WTC11 (cell line): ENCODE measurements at regions not wholly inside any gene's neighbourhood (a gene's known extent, or its start where the extent isn't known, plus 50 kb on each side); places are given as distances from the start of the nearest gene placed in this dataset.

Source experiments
- ATAC-seq: fragments of 200-7000 bp; cut with Tn5 transposase; 2 replicates; pipeline ENCODE4 v1.10.0; 2021; ENCODE audit warnings: mild to moderate bottlenecking, moderate library complexity
- CTCF ChIA-PET: fragments of 300-600 bp; sonication (Branson Sonifier 250); formaldehyde crosslinking; loops from one replicate; lab custom pipeline; 2021; ENCODE audit warnings: antibody characterized with exemption; lab: Charles Lee
- POLR2A ChIA-PET: fragments of 350-600 bp; sonication (Branson Sonifier 250); formaldehyde crosslinking; loops from one replicate; lab custom pipeline; 2021; ENCODE audit warnings: antibody characterized with exemption; lab: Charles Lee
- DNase-seq: peaks from one replicate; pipeline ENCODE4 v3.0.0; 2021; ENCODE audit warnings: low spot score
- H3K27ac Mint-ChIP-seq: 2 replicates; pipeline ENCODE4 v1.8.0; 2021; ENCODE audit warnings: mixed read lengths
- H3K27me3 Mint-ChIP-seq: 2 replicates; pipeline ENCODE4 v1.8.0; 2021; ENCODE audit warnings: low read depth, mild to moderate bottlenecking, moderate library complexity, mixed read lengths
- H3K36me3 Mint-ChIP-seq: 2 replicates; pipeline ENCODE4 v1.8.0; 2021; ENCODE audit warnings: mixed read lengths
- H3K4me1 Mint-ChIP-seq: 2 replicates; pipeline ENCODE4 v1.8.0; 2022; ENCODE audit warnings: mixed read lengths
- H3K4me3 Mint-ChIP-seq: 2 replicates; pipeline ENCODE4 v1.8.0; 2021; ENCODE audit warnings: mild to moderate bottlenecking, moderate library complexity, mixed read lengths
- H3K9me3 Mint-ChIP-seq: 2 replicates; pipeline ENCODE4 v1.8.0; 2021; ENCODE audit warnings: mixed read lengths
- EMX1 ChIP-seq: fragments of 250-450 bp; sonication (Bioruptor Pico); IDR thresholded peaks from 2 replicates; pipeline ENCODE4 v1.8.0; 2021; ENCODE audit warnings: mild to moderate bottlenecking
- FOXJ3 ChIP-seq: sonication (generic); formaldehyde crosslinking; IDR thresholded peaks from 2 replicates; pipeline ENCODE4 v1.9.0; 2021; ENCODE audit warnings: missing genetic modification reagents, mild to moderate bottlenecking, borderline replicate concordance
- FOXP1 ChIP-seq: sonication (generic); formaldehyde crosslinking; IDR thresholded peaks from 2 replicates; pipeline ENCODE4 v1.8.0; 2022; ENCODE audit warnings: missing genetic modification reagents, mild to moderate bottlenecking, moderate library complexity, borderline replicate concordance
- GRHL2 ChIP-seq: fragments of 250-450 bp; sonication (Bioruptor Pico); IDR thresholded peaks from 2 replicates; pipeline ENCODE4 v1.8.0; 2022; ENCODE audit warnings: mild to moderate bottlenecking, moderate library complexity; ENCODE audit not compliant: insufficient replicate concordance, severe bottlenecking
- JUN ChIP-seq: sonication (generic); formaldehyde crosslinking; IDR thresholded peaks from 2 replicates; pipeline ENCODE4 v1.8.0; 2023; ENCODE audit warnings: mild to moderate bottlenecking, missing genetic modification reagents
- MYBL2 ChIP-seq: sonication (generic); formaldehyde crosslinking; IDR thresholded peaks from 2 replicates; pipeline ENCODE4 v1.8.1; 2023; ENCODE audit warnings: mild to moderate bottlenecking, moderate library complexity, missing genetic modification reagents
- NFE2L1 ChIP-seq: sonication (generic); formaldehyde crosslinking; IDR thresholded peaks from 2 replicates; pipeline ENCODE4 v1.8.1; 2023; ENCODE audit warnings: missing genetic modification reagents
- SP1 ChIP-seq: sonication (generic); formaldehyde crosslinking; conservative IDR thresholded peaks from 2 replicates; pipeline ENCODE4 v1.8.1; 2022; ENCODE audit warnings: missing genetic modification reagents
- TP53 ChIP-seq: sonication (generic); formaldehyde crosslinking; IDR thresholded peaks from 2 replicates; pipeline ENCODE4 v1.8.1; 2023; ENCODE audit warnings: mild to moderate bottlenecking, missing genetic modification reagents
- ZNF263 ChIP-seq: sonication (generic); formaldehyde crosslinking; IDR thresholded peaks from 2 replicates; pipeline ENCODE4 v1.8.1; 2022; ENCODE audit warnings: low read depth, mild to moderate bottlenecking, moderate library complexity, missing genetic modification reagents
- TF ChIP-seq, protein P1 (sequence below): sonication (generic); formaldehyde crosslinking; IDR thresholded peaks from 2 replicates; pipeline ENCODE4 v1.8.1; 2022; ENCODE audit warnings: low read depth, missing genetic modification reagents, borderline replicate concordance
- TF ChIP-seq, protein P2 (sequence below): sonication (generic); formaldehyde crosslinking; IDR thresholded peaks from 2 replicates; pipeline ENCODE4 v1.8.1; 2022; ENCODE audit warnings: mild to moderate bottlenecking, moderate library complexity, missing genetic modification reagents
- TF ChIP-seq, protein P3 (sequence below): sonication (generic); formaldehyde crosslinking; conservative IDR thresholded peaks from 2 replicates; pipeline ENCODE4 v1.8.1; 2023; ENCODE audit warnings: mild to moderate bottlenecking, low read depth, missing genetic modification reagents, moderate library complexity
- TF ChIP-seq, protein P4 (sequence below): sonication (generic); formaldehyde crosslinking; IDR thresholded peaks from 2 replicates; pipeline ENCODE4 v1.8.0; 2022; ENCODE audit warnings: mild to moderate bottlenecking, missing genetic modification reagents
- TF ChIP-seq, protein P5 (sequence below): fragments of 250-450 bp; sonication (Bioruptor Pico); conservative IDR thresholded peaks from 2 replicates; pipeline ENCODE4 v1.9.0; 2021; ENCODE audit warnings: mild to moderate bottlenecking
- TF ChIP-seq, protein P6 (sequence below): sonication (generic); formaldehyde crosslinking; IDR thresholded peaks from 2 replicates; pipeline ENCODE4 v1.8.1; 2023; ENCODE audit warnings: mild to moderate bottlenecking, missing genetic modification reagents, borderline replicate concordance

DNA sequence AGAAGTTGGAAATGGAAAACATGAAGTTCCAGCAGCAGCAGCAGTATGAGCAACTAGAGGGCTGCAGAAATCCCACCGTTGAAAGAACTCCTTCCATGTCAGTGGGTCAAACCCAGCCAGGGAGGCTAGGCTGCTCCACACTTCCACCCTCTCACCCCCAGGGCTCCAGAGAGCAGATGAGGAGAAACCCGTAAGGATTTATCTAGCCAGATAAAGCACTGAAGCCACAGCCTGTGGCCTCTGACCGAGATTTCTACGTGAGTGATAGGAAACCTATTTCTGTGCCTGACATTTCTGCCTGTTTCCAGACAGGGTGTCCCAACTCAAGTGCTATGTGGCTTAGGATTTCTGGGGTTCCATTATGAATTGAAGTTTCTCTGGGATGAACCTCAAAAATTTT lies 100.0 kb upstream of the EEA1 start:
- Mint-ChIP-seq H3K4me1 (0 out of 2 replicates have a peak, but pooled peaks cover 3% of the 10 kb centered on the region), H3K27ac (no peak overlapping the region), H3K27me3 (peaks cover 3% of the 10 kb centered on the region; the same call in 1 of the 2 replicates), H3K4me3 (no peak overlapping the region), H3K36me3 (no peaks in the 10 kb centered on the region), H3K9me3 (no peaks in the 10 kb centered on the region)
- DNase-seq: no peak
- no peak for ATAC-seq
- CTCF ChIA-PET: no interaction called here
- TF ChIP-seq, protein P1, sequence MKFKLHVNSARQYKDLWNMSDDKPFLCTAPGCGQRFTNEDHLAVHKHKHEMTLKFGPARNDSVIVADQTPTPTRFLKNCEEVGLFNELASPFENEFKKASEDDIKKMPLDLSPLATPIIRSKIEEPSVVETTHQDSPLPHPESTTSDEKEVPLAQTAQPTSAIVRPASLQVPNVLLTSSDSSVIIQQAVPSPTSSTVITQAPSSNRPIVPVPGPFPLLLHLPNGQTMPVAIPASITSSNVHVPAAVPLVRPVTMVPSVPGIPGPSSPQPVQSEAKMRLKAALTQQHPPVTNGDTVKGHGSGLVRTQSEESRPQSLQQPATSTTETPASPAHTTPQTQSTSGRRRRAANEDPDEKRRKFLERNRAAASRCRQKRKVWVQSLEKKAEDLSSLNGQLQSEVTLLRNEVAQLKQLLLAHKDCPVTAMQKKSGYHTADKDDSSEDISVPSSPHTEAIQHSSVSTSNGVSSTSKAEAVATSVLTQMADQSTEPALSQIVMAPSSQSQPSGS: no peak
- TF ChIP-seq SP1 (no peak), TP53 (CRISPR knock-in tag) (no peak), GRHL2 (CRISPR knock-in tag) (no peak), ZNF263 (CRISPR knock-in tag) (no peak), NFE2L1 (CRISPR knock-in tag) (no peak), FOXP1 (CRISPR knock-in tag) (no peak), MYBL2 (CRISPR knock-in tag) (no peak), EMX1 (CRISPR knock-in tag) (no peak), JUN (no peak), FOXJ3 (CRISPR knock-in tag) (no peak)
- TF ChIP-seq, protein P2, sequence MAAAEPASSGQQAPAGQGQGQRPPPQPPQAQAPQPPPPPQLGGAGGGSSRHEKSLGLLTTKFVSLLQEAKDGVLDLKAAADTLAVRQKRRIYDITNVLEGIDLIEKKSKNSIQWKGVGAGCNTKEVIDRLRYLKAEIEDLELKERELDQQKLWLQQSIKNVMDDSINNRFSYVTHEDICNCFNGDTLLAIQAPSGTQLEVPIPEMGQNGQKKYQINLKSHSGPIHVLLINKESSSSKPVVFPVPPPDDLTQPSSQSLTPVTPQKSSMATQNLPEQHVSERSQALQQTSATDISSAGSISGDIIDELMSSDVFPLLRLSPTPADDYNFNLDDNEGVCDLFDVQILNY (CRISPR knock-in tag): no peak
- TF ChIP-seq, protein P3, sequence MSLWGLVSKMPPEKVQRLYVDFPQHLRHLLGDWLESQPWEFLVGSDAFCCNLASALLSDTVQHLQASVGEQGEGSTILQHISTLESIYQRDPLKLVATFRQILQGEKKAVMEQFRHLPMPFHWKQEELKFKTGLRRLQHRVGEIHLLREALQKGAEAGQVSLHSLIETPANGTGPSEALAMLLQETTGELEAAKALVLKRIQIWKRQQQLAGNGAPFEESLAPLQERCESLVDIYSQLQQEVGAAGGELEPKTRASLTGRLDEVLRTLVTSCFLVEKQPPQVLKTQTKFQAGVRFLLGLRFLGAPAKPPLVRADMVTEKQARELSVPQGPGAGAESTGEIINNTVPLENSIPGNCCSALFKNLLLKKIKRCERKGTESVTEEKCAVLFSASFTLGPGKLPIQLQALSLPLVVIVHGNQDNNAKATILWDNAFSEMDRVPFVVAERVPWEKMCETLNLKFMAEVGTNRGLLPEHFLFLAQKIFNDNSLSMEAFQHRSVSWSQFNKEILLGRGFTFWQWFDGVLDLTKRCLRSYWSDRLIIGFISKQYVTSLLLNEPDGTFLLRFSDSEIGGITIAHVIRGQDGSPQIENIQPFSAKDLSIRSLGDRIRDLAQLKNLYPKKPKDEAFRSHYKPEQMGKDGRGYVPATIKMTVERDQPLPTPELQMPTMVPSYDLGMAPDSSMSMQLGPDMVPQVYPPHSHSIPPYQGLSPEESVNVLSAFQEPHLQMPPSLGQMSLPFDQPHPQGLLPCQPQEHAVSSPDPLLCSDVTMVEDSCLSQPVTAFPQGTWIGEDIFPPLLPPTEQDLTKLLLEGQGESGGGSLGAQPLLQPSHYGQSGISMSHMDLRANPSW: no peak
- TF ChIP-seq, protein P4, sequence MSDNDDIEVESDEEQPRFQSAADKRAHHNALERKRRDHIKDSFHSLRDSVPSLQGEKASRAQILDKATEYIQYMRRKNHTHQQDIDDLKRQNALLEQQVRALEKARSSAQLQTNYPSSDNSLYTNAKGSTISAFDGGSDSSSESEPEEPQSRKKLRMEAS: no peak
- TF ChIP-seq, protein P5, sequence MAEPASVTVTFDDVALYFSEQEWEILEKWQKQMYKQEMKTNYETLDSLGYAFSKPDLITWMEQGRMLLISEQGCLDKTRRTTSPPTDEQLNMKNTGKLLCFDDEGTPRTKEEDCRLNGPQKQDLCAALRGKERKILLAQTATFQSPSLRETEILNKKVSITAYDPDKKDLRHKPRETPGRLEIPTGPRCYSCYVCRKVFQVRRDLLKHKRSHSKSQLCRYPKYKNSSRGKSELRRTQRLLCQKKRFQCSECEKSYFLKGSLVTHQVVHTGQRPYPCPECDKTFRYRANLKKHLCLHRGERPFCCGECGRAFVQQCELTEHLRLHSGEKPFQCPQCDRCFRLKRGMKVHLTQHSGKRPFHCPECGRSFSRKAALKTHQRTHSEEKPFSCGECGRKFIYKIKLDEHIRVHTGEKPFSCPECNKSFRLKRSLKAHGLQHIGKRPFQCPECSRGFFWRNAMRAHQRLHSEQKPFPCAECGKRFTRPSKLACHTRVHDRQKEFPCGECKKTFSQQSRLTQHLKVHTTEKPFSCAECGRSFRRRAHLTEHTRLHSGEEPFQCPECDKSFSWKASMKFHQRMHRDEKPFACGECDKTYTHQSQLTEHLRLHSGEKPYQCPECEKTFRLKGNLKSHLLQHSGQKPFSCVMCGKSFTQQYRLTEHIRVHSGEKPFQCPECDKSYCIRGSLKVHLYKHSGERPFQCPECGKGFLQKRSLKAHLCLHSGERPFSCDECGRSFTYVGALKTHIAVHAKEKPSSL (CRISPR knock-in tag): no peak
- TF ChIP-seq, protein P6, sequence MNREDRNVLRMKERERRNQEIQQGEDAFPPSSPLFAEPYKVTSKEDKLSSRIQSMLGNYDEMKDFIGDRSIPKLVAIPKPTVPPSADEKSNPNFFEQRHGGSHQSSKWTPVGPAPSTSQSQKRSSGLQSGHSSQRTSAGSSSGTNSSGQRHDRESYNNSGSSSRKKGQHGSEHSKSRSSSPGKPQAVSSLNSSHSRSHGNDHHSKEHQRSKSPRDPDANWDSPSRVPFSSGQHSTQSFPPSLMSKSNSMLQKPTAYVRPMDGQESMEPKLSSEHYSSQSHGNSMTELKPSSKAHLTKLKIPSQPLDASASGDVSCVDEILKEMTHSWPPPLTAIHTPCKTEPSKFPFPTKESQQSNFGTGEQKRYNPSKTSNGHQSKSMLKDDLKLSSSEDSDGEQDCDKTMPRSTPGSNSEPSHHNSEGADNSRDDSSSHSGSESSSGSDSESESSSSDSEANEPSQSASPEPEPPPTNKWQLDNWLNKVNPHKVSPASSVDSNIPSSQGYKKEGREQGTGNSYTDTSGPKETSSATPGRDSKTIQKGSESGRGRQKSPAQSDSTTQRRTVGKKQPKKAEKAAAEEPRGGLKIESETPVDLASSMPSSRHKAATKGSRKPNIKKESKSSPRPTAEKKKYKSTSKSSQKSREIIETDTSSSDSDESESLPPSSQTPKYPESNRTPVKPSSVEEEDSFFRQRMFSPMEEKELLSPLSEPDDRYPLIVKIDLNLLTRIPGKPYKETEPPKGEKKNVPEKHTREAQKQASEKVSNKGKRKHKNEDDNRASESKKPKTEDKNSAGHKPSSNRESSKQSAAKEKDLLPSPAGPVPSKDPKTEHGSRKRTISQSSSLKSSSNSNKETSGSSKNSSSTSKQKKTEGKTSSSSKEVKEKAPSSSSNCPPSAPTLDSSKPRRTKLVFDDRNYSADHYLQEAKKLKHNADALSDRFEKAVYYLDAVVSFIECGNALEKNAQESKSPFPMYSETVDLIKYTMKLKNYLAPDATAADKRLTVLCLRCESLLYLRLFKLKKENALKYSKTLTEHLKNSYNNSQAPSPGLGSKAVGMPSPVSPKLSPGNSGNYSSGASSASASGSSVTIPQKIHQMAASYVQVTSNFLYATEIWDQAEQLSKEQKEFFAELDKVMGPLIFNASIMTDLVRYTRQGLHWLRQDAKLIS (CRISPR knock-in tag): no peak
- POLR2A ChIA-PET: no interaction called here
